H1 (cell line): ENCODE measurements at regions not wholly inside any gene's neighbourhood (a gene's known extent, or its start where the extent isn't known, plus 50 kb on each side); places are given as distances from the start of the nearest gene placed in this dataset.

Experiments used
- CTCF ChIA-PET: fragments of 300-600 bp; sonication (Branson Sonifier 250); formaldehyde crosslinking; loops from one replicate; lab custom pipeline; 2021; ENCODE audit not compliant: partially characterized antibody; lab: Charles Lee
- POLR2A ChIA-PET: fragments of 300-600 bp; sonication (Branson Sonifier 250); formaldehyde crosslinking; loops from one replicate; lab custom pipeline; 2021; ENCODE audit warnings: inconsistent platforms; ENCODE audit not compliant: partially characterized antibody; lab: Charles Lee
- DNase-seq, 2 experiments: peaks; one replicate each; pipeline versions ENCODE4 v3.0.0 to v3.0.0-alpha.2; 2010 to 2022; ENCODE audit warnings: low spot score in 2 of 2, low read depth in 1 of 2, mixed read lengths in 1 of 2
- FAIRE-seq: peaks from 2 replicates; lab custom pipeline; 2011; peaks lifted over from hg19 to GRCh38; lab: Jason Lieb, UNC
- H2AFZ ChIP-seq: 2 replicates; pipeline ENCODE4 v1.8.1; 2012; ENCODE audit warnings: low read length, inconsistent platforms
- H2AK5ac ChIP-seq: 2 replicates; pipeline ENCODE4 v1.6.1; 2013; ENCODE audit warnings: low read depth, low read length
- H2BK120ac ChIP-seq: replicated peaks from 2 replicates; pipeline ENCODE3; 2013; ENCODE audit warnings: low read depth, low read length, inconsistent platforms
- H2BK12ac ChIP-seq: 2 replicates; pipeline ENCODE4 v1.6.1; 2013; ENCODE audit warnings: low read depth, low read length
- H2BK15ac ChIP-seq: 2 replicates; pipeline ENCODE4 v1.6.1; 2013; ENCODE audit warnings: low read length
- H2BK20ac ChIP-seq: 2 replicates; pipeline ENCODE4 v1.6.1; 2013; ENCODE audit warnings: low read length
- H2BK5ac ChIP-seq: 2 replicates; pipeline ENCODE4 v1.6.1; 2013; ENCODE audit warnings: low read depth, low read length
- H3K14ac ChIP-seq: 2 replicates; pipeline ENCODE4 v1.6.1; 2013; ENCODE audit warnings: inconsistent platforms; ENCODE audit not compliant: insufficient read length
- H3K18ac ChIP-seq: 2 replicates; pipeline ENCODE4 v1.6.1; 2013; ENCODE audit warnings: low read length; ENCODE audit errors: extremely low read depth
- H3K23ac ChIP-seq: 2 replicates; pipeline ENCODE4 v1.6.1; 2013; ENCODE audit warnings: inconsistent platforms; ENCODE audit not compliant: insufficient read length
- H3K23me2 ChIP-seq: 2 replicates; pipeline ENCODE4 v1.6.1; 2013; ENCODE audit warnings: low read depth, low read length
- H3K27ac ChIP-seq: 2 replicates; pipeline ENCODE4 v1.6.1; 2011; ENCODE audit warnings: low read depth, low read length, inconsistent platforms
- H3K27me3 ChIP-seq, 4 experiments: replicated peaks in 1 of 4; 1 replicate in 1 of 4; 2 replicates in 3 of 4; pipeline versions ENCODE4 v1.6.1 to v1.8.1; 2011 to 2013; ENCODE audit warnings: low read length in 3 of 4, mild to moderate bottlenecking in 3 of 4, inconsistent platforms in 2 of 4, mixed read lengths in 2 of 4, moderate library complexity in 1 of 4; ENCODE audit not compliant: control insufficient read depth in 3 of 4, insufficient read depth in 3 of 4; ENCODE audit errors: extremely low read depth in 1 of 4
- H3K36me3 ChIP-seq, 4 experiments: 2 replicates each; pipeline versions ENCODE4 v1.6.1 to v1.8.1; 2011 to 2013; ENCODE audit warnings: mild to moderate bottlenecking in 4 of 4, low read length in 3 of 4, moderate library complexity in 2 of 4, control low read depth in 1 of 4, inconsistent platforms in 1 of 4; ENCODE audit not compliant: insufficient read depth in 4 of 4, control insufficient read depth in 2 of 4
- H3K4ac ChIP-seq: replicated peaks from 2 replicates; pipeline ENCODE3; 2013; ENCODE audit warnings: low read length, low read depth, mixed read lengths, inconsistent platforms; ENCODE audit not compliant: insufficient read length
- H3K4me1 ChIP-seq, 4 experiments: replicated peaks in 1 of 4; 1 replicate in 1 of 4; 2 replicates in 3 of 4; pipeline versions ENCODE4 v1.6.1 to v1.8.1; 2011 to 2013; ENCODE audit warnings: low read length in 3 of 4, inconsistent platforms in 2 of 4, mixed read lengths in 1 of 4; ENCODE audit not compliant: insufficient read depth in 4 of 4, control insufficient read depth in 3 of 4
- H3K4me2 ChIP-seq, 2 experiments: 2 replicates each; pipeline versions ENCODE4 v1.6.1 to v1.8.1; 2011 to 2013; ENCODE audit warnings: low read depth in 2 of 2, low read length in 2 of 2, control low read depth in 1 of 2, inconsistent platforms in 1 of 2, mild to moderate bottlenecking in 1 of 2; ENCODE audit not compliant: insufficient read depth in 1 of 2
- H3K4me3 ChIP-seq, 4 experiments: fragments of 200-600, 300-600 bp in 1 of 4; sonication (generic), shearing (Covaris generic), sonication (Bioruptor Twin) in 1 of 4; 2 replicates each; pipeline versions ENCODE4 v1.5.1 to v1.8.1; 2011 to 2016; ENCODE audit warnings: low read length in 4 of 4, low read depth in 3 of 4, control low read depth in 2 of 4, inconsistent platforms in 2 of 4, mild to moderate bottlenecking in 2 of 4, mixed read lengths in 1 of 4, moderate library complexity in 1 of 4; ENCODE audit not compliant: insufficient read depth in 2 of 4; ENCODE audit errors: extremely low read depth in 1 of 4
- H3K56ac ChIP-seq: replicated peaks from 2 replicates; pipeline ENCODE3; 2013; ENCODE audit warnings: low read depth, mild to moderate bottlenecking, mixed read lengths, low read length, inconsistent platforms; ENCODE audit not compliant: insufficient read length
- H3K79me1 ChIP-seq: 2 replicates; pipeline ENCODE4 v1.6.1; 2013; ENCODE audit warnings: low read depth, low read length, control low read depth
- H3K79me2 ChIP-seq, 2 experiments: 2 replicates each; pipeline versions ENCODE4 v1.6.1 to v1.8.1; 2012 to 2013; ENCODE audit warnings: low read length in 2 of 2, mild to moderate bottlenecking in 2 of 2, inconsistent platforms in 1 of 2; ENCODE audit not compliant: insufficient read depth in 2 of 2, control insufficient read depth in 1 of 2
- H3K9ac ChIP-seq, 4 experiments: replicated peaks in 1 of 4; 1 replicate in 1 of 4; 2 replicates in 3 of 4; pipeline versions ENCODE4 v1.6.1 to v1.8.1; 2011 to 2013; ENCODE audit warnings: low read depth in 3 of 4, low read length in 3 of 4, control low read depth in 2 of 4, mild to moderate bottlenecking in 2 of 4, moderate library complexity in 2 of 4, inconsistent platforms in 1 of 4; ENCODE audit errors: extremely low read depth in 1 of 4
- H3K9me3 ChIP-seq, 2 experiments: 2 replicates each; pipeline versions ENCODE4 v1.6.1 to v1.8.1; 2012 to 2013; ENCODE audit warnings: mild to moderate bottlenecking in 2 of 2, moderate library complexity in 2 of 2, control low read depth in 1 of 2, inconsistent platforms in 1 of 2, low read depth in 1 of 2, low read length in 1 of 2, mixed read lengths in 1 of 2; ENCODE audit not compliant: insufficient read depth in 2 of 2
- H4K20me1 ChIP-seq, 2 experiments: replicated peaks in 1 of 2; 2 replicates each; pipeline versions ENCODE3 to v1.8.1; 2011 to 2013; ENCODE audit warnings: inconsistent platforms in 2 of 2, low read length in 2 of 2, mild to moderate bottlenecking in 1 of 2; ENCODE audit not compliant: insufficient read depth in 2 of 2, control insufficient read depth in 1 of 2
- H4K5ac ChIP-seq: 2 replicates; pipeline ENCODE4 v1.6.1; 2013; ENCODE audit warnings: low read length, low read depth, mixed read lengths, inconsistent platforms; ENCODE audit not compliant: insufficient read length
- H4K8ac ChIP-seq: 2 replicates; pipeline ENCODE4 v1.8.0; 2013; ENCODE audit warnings: mild to moderate bottlenecking, moderate library complexity, low read length, inconsistent platforms; ENCODE audit not compliant: insufficient read depth; ENCODE audit errors: extremely low read depth
- H4K91ac ChIP-seq: replicated peaks from 2 replicates; pipeline ENCODE3; 2013; ENCODE audit warnings: low read length, mixed read lengths, inconsistent platforms; ENCODE audit not compliant: insufficient read length
- CREB1 ChIP-seq: IDR thresholded peaks from 2 replicates; pipeline ENCODE4 v1.6.1; 2012; ENCODE audit warnings: inconsistent platforms
- E2F6 ChIP-seq: IDR thresholded peaks from 2 replicates; pipeline ENCODE4 v1.6.1; 2012; ENCODE audit warnings: inconsistent platforms
- FOSL1 ChIP-seq: IDR thresholded peaks from 2 replicates; pipeline ENCODE4 v1.6.1; 2011; ENCODE audit warnings: mild to moderate bottlenecking, low read depth, low read length, moderate library complexity; ENCODE audit not compliant: insufficient read depth
- NANOG ChIP-seq: IDR thresholded peaks from 2 replicates; pipeline ENCODE4 v1.6.1; 2011; ENCODE audit warnings: low read length, low read depth, mild to moderate bottlenecking, inconsistent platforms; ENCODE audit not compliant: insufficient read depth, poor library complexity, severe bottlenecking
- POU5F1 ChIP-seq: IDR thresholded peaks from 2 replicates; pipeline ENCODE4 v1.6.1; 2011; ENCODE audit warnings: low read depth, mild to moderate bottlenecking, low read length, moderate library complexity
- RBBP5 ChIP-seq: IDR thresholded peaks from 2 replicates; pipeline ENCODE4 v1.7.1; 2012; ENCODE audit warnings: low read depth, mild to moderate bottlenecking, inconsistent platforms, low read length, moderate library complexity, borderline replicate concordance
- RFX5 ChIP-seq: IDR thresholded peaks from 2 replicates; pipeline ENCODE4 v1.6.1; 2011; ENCODE audit warnings: low read depth, low read length, improper control_type of control experiment, borderline replicate concordance
- SP2 ChIP-seq: IDR thresholded peaks from 2 replicates; pipeline ENCODE4 v1.6.1; 2012; ENCODE audit warnings: mild to moderate bottlenecking, low read length, inconsistent platforms
- WGBS, 2 experiments: shearing (Covaris generic) in 1 of 2; methylation state at CpG; one replicate each; pipeline versions ENCODE4 v1.1.6 to v1.1.7; 2013 to 2015; ENCODE audit warnings: low lambda C conversion rate in 2 of 2, mixed read lengths in 2 of 2, inconsistent platforms in 1 of 2, low coverage in 1 of 2, missing lambda C conversion rate in 1 of 2; ENCODE audit not compliant: insufficient replicate concordance in 2 of 2, insufficient coverage in 1 of 2, insufficient read length in 1 of 2; ENCODE audit errors: extremely low coverage in 1 of 2, missing lambda C conversion rate in 1 of 2; 5-methylcytosine and 5-hydroxymethylcytosine counted together

GRCh38 chr17:63203652-63204051, 237.6 kb downstream of the TANC2 start:
- H4K5ac ChIP-seq, result no peak overlapping the region
- H3K4me3 ChIP-seq, result no peak overlapping the region
- H3K79me1 ChIP-seq, result no peaks in the 10 kb centered on the region
- H2BK12ac ChIP-seq, result no peak overlapping the region
- no peak overlapping the region for H2BK5ac ChIP-seq
- no peak overlapping the region for H3K18ac ChIP-seq
- H2BK20ac ChIP-seq, result no peak overlapping the region
- H3K56ac ChIP-seq, result no peak overlapping the region
- H3K4ac ChIP-seq, result no peak overlapping the region
- no peaks in the 10 kb centered on the region for H3K36me3 ChIP-seq
- H3K79me2 ChIP-seq, result no peaks in the 10 kb centered on the region
- no peak overlapping the region for H3K4me2 ChIP-seq
- no peak overlapping the region for H3K23ac ChIP-seq
- no peak for FAIRE-seq
- no peaks in the 10 kb centered on the region for H3K23me2 ChIP-seq
- no peak overlapping the region for H3K14ac ChIP-seq
- H2AK5ac ChIP-seq, result no peak overlapping the region
- H2BK120ac ChIP-seq, result no peak overlapping the region
- ChIA-PET CTCF (no interaction called here), POLR2A (no interaction called here)
- H3K4me1 ChIP-seq, result no peaks in the 10 kb centered on the region
- H2BK15ac ChIP-seq, result no peak overlapping the region
- no peaks in the 10 kb centered on the region for H4K20me1 ChIP-seq
- no peak overlapping the region for H4K8ac ChIP-seq
- H4K91ac ChIP-seq, result no peak overlapping the region
- H3K9ac ChIP-seq, result no peak overlapping the region
- H3K9me3 ChIP-seq, result peaks cover 5 to 7% of the 10 kb centered on the region in 2 experiments
- no peaks in the 10 kb centered on the region for H3K27me3 ChIP-seq
- no peak for DNase-seq
- no peak overlapping the region for H3K27ac ChIP-seq
- WGBS, 2 experiments, result 89 to 100% methylated on average over 1 to 2 of the region's 2 CpGs
- H2AFZ ChIP-seq, result no peak overlapping the region
- TF ChIP-seq SP2, result no peak
- TF ChIP-seq POU5F1, result no peak
- TF ChIP-seq RFX5, result no peak
- TF ChIP-seq RBBP5, result no peak
- TF ChIP-seq CREB1, result no peak
- TF ChIP-seq E2F6, result no peak
- no peak for TF ChIP-seq NANOG
- no peak for TF ChIP-seq FOSL1
